Epithelial cell of esophagus (primary cell): ENCODE measurements at regions not wholly inside any gene's neighbourhood (a gene's known extent, or its start where the extent isn't known, plus 50 kb on each side); places are given as distances from the start of the nearest gene placed in this dataset.
A peak's percentile ranks its signal among the peaks of the same experiment; 100 is the strongest.

Source experiments
- DNase-seq: peaks from one replicate; pipeline ENCODE4 v3.0.0; 2010; ENCODE audit warnings: low read depth
- H3K4me3 ChIP-seq: 2 replicates; pipeline ENCODE4 v1.5.1; 2011; ENCODE audit warnings: mild to moderate bottlenecking, low read length, control low read depth
- TF ChIP-seq, protein P1 (sequence below): IDR thresholded peaks from 2 replicates; pipeline ENCODE4 v1.5.1; 2011; ENCODE audit warnings: low read depth, mild to moderate bottlenecking, low read length, control low read depth, inconsistent platforms; ENCODE audit not compliant: insufficient read depth; ENCODE audit errors: missing control alignments

- DNase-seq = no peak
- TF ChIP-seq, protein P1, sequence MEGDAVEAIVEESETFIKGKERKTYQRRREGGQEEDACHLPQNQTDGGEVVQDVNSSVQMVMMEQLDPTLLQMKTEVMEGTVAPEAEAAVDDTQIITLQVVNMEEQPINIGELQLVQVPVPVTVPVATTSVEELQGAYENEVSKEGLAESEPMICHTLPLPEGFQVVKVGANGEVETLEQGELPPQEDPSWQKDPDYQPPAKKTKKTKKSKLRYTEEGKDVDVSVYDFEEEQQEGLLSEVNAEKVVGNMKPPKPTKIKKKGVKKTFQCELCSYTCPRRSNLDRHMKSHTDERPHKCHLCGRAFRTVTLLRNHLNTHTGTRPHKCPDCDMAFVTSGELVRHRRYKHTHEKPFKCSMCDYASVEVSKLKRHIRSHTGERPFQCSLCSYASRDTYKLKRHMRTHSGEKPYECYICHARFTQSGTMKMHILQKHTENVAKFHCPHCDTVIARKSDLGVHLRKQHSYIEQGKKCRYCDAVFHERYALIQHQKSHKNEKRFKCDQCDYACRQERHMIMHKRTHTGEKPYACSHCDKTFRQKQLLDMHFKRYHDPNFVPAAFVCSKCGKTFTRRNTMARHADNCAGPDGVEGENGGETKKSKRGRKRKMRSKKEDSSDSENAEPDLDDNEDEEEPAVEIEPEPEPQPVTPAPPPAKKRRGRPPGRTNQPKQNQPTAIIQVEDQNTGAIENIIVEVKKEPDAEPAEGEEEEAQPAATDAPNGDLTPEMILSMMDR = no peak
- H3K4me3 ChIP-seq = no peak overlapping the region
These were observed 401.9 kb upstream of the PHF14 start for GRCh38 chr7:10571759-10572158.

- TF ChIP-seq, protein P1 = no peak
- no peak overlapping the region for H3K4me3 ChIP-seq
- DNase-seq = no peak
These were observed 395.8 kb upstream of the PHF14 start for GRCh38 chr7:10577866-10578374.

DNA sequence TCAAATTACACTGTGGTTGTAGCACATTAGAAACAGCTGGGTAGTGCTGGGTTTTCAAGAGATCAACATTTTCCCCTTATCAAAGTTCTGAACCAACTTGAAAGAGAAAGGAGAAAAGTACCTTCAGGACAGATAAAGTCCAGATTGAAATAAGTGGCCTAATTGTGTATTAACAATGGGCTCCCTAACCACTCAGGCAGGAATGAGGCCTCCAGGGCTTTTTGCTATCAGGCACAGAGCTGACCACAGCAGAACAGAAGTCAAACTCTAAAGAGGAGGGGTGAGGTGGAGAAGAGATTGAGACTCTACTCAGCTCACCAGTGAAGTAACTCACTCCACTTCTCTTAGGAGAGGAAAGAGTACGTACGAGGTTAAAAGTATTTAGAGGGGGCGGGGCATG, 394.1 kb upstream of the PHF14 start:
- TF ChIP-seq, protein P1 = no peak
- no peak overlapping the region for H3K4me3 ChIP-seq
- DNase-seq = no peak

GRCh38 chr7:10584886-10585285, 388.8 kb upstream of the PHF14 start:
- no peak for DNase-seq
- H3K4me3 ChIP-seq = no peak overlapping the region
- TF ChIP-seq, protein P1 = no peak

DNA sequence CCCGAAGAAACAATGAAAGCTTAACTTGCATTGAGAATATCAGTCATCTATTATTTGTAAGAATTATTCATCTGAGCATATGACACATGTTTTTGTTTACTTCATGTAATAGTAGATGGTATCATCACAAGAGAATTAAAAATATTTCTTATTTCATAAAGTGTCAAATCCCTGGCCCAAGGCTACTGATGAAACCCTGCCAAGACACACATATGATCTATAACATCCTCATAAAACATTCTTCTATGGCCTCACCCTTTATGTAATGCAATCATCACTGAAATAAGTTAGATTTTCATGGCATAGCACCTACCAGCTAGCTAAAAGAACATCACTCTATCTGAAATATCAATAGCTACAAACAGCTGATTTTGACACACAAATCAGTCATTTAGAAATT, 385.6 kb upstream of the PHF14 start:
- no peak overlapping the region for H3K4me3 ChIP-seq
- TF ChIP-seq, protein P1 = no peak
- DNase-seq = peak; percentile 70

- no peak overlapping the region for H3K4me3 ChIP-seq
- TF ChIP-seq, protein P1 = no peak
- DNase-seq = no peak
These were observed 381.1 kb upstream of the PHF14 start for GRCh38 chr7:10592604-10593003.

- no peak overlapping the region for H3K4me3 ChIP-seq
- TF ChIP-seq, protein P1 = no peak
- no peak for DNase-seq
These were observed 380.6 kb upstream of the PHF14 start for GRCh38 chr7:10593080-10593479.
